Coronary artery (tissue), 2 donors: ENCODE measurements at regions not wholly inside any gene's neighbourhood (a gene's known extent, or its start where the extent isn't known, plus 50 kb on each side); places are given as distances from the start of the nearest gene placed in this dataset.
"Not testable (repeated sequence)": the region's sequence is repeated elsewhere in the genome, so short reads cannot be mapped to it uniquely, and the experiment has no call there.

ENCODE experiments used
- DNase-seq: peaks from one replicate; pipeline ENCODE4 v3.0.0-alpha.2; 2017; ENCODE audit warnings: low spot score
- H3K27ac ChIP-seq, 2 donors: fragments of 200-600 bp; sonication (generic); one replicate each; pipeline ENCODE4 v1.5.1; 2016 to 2019
- H3K4me3 ChIP-seq: fragments of 200-600 bp; sonication (generic); 2 replicates; pipeline ENCODE4 v1.5.1; 2016; ENCODE audit warnings: mild to moderate bottlenecking, moderate library complexity
- TF ChIP-seq, protein P1 (sequence below): fragments of 200-600 bp; sonication (generic); IDR thresholded peaks from one replicate; pipeline ENCODE4 v1.5.1; 2019; ENCODE audit warnings: antibody characterized with exemption

DNA sequence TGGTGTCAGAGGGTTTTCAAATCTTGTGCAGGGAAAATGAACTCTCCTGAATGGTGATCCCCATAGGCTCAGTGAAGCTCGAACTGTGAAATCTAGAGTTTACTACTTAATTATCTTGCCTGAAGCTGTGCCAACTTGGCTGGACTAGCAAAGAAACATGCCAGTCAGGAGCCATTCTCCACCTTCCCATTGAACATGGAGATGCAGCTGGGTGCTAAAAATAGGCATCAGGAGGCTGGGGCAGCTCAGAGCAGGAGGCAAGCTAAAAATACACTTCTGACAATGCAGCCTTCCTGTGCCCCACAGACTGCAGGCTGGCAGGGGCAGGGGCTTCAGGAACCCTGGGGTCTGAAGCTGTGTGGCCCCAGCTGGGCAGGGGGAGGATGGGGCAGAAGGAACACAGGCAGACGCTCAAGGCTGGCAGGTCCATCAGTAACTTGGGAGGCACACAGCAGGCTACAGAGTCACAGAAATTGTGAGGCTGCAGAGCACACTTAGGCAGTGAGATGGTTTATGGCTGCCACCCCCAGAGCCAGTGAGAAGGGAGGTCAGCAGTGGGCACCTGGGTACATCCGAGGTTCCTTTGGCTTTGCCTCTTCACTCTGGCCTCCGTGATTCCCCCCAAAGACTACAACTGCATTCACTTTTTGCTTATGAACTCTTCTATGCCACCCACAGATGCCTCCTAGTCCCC lies 155.4 kb upstream of the KCND3 start:
- Histone ChIP-seq H3K27ac (no peak overlapping the region), H3K4me3 (no peak overlapping the region)
- TF ChIP-seq, protein P1, sequence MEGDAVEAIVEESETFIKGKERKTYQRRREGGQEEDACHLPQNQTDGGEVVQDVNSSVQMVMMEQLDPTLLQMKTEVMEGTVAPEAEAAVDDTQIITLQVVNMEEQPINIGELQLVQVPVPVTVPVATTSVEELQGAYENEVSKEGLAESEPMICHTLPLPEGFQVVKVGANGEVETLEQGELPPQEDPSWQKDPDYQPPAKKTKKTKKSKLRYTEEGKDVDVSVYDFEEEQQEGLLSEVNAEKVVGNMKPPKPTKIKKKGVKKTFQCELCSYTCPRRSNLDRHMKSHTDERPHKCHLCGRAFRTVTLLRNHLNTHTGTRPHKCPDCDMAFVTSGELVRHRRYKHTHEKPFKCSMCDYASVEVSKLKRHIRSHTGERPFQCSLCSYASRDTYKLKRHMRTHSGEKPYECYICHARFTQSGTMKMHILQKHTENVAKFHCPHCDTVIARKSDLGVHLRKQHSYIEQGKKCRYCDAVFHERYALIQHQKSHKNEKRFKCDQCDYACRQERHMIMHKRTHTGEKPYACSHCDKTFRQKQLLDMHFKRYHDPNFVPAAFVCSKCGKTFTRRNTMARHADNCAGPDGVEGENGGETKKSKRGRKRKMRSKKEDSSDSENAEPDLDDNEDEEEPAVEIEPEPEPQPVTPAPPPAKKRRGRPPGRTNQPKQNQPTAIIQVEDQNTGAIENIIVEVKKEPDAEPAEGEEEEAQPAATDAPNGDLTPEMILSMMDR, result no peak
- DNase-seq, result no peak

DNA sequence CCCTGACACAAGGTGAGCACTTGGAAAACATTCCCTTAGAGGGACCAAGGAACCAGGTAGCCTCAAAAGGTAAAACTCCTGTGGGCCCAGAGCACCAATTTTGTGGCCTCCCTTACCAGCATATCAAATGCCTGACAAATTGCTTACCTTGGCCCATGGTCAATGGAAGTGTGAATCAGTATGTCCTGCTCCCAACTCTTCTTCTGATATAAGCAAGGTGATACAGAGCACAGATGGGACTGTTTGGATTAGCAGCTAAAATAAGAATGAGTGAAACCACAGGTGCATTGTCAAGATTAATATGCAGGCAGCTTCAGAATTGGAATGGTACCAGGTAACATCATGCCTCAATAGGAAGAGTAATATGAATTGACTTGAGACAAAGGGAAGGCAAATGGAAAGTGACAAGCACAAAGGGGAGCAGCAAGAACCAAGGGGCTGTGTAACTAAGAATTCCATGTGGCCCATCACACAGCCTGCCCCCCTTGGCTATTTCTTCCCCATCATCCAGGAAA lies 156.8 kb upstream of the KCND3 start:
- Histone ChIP-seq H3K27ac (no peak overlapping the region), H3K4me3 (no peak overlapping the region)
- TF ChIP-seq, protein P1, result no peak
- no peak for DNase-seq

DNA sequence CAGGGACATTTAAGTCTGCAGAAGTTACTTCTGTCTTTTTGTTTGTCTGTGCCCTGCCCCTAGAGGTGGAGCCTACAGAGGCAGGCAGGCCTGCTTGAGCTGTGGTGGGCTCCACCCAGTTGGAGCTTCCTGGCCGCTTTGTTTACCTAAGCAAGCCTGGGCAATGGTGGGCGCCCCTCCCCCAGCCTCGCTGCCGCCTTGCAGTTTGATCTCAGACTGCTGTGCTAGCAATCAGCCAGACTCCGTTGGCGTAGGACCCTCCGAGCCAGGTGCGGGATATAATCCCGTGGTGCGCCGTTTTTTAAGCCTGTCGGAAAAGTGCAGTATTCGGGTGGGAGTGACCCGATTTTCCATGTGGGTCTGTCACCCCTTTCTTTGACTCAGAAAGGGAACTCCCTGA lies 170.7 kb upstream of the KCND3 start:
- not testable (repeated sequence) for H3K4me3 ChIP-seq, H3K27ac ChIP-seq, DNase-seq

DNA sequence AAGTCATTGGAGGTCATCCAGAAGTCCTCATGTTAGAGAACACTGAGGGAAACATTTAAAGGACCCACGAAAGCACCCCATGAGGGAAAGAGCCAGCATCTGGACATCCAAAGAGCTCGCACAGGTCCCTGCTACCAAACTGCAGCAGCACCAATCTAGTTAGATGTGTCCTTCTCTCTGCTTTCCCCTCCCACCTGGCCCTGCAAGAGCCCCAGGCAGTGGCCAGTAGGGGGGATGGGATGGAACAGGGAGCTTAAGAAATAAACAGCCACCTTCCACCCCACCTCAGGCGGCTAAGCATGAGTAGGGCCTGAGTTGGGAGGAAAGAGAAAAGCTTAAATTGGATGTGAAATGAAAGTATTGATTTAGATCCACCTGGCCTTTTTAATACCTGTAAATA lies 175.9 kb upstream of the KCND3 start:
- no peak overlapping the region for H3K27ac ChIP-seq
- TF ChIP-seq, protein P1, result no peak
- H3K4me3 ChIP-seq, result no peak overlapping the region
- no peak for DNase-seq

GRCh38 chr1:112169517-112169916 lies 180.0 kb upstream of the KCND3 start:
- TF ChIP-seq, protein P1, result no peak

DNA sequence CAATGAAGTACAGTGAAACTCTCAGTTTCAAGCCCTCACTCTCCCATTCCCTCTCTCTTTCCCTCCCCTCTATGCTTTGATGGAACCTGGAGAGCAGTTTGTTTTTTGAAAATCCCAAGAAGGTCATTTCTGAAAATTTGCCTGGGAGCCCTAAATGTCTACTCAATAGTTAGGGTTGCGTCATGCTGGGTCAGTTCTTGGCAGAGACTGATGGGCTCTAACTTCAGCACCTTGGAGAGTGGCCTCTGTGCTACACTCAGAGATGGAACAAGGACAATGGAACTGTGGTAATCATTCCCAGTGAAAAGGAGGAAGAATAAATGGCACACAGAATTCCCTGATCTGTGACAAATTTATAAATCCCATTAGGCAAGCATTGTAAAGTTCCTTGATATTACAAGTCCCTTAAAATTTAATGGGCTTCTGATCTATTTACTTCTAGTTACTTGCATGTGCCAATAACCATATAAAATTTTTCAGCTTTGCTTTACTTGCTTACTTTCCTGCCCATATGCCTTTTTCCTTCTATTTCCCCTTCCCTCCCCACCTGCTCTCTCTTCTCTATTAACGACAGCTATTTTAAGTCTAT lies 182.9 kb upstream of the KCND3 start:
- DNase-seq, result no peak
- Histone ChIP-seq H3K4me3 (no peak overlapping the region), H3K27ac (no peak overlapping the region)
- TF ChIP-seq, protein P1, result no peak

More at GRCh38 chr1:112169517-112169916, 180.0 kb upstream of the KCND3 start:
- H3K27ac ChIP-seq, result no peak overlapping the region
- H3K4me3 ChIP-seq, result no peak overlapping the region
- no peak for DNase-seq

DNA sequence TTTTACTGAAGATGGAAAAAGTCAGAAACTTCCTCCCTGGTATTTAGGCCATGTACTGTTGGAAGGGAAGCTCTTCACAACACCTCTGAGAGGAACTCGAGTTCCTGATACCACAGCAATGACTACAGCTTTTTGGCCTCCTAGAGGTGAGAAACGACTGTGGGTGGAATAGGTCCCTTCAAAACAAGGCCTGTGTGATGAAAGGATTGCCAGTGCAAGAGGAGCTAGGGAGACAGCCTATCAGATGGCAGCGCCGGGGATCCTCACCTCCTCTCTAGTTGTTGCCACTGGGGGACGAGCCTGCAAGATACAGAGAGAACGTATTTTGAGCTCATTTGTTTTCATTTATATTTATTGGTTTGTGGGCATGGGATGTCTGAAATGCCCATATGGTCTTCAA lies 187.8 kb upstream of the KCND3 start:
- no peak for DNase-seq
- TF ChIP-seq, protein P1, result no peak
- Histone ChIP-seq H3K4me3 (no peak overlapping the region), H3K27ac (no peak overlapping the region)
